Lower lobe of right lung (tissue), 2 donors: ENCODE measurements at regions not wholly inside any gene's neighbourhood (a gene's known extent, or its start where the extent isn't known, plus 50 kb on each side); places are given as distances from the start of the nearest gene placed in this dataset.

Experiments used
- ATAC-seq, 2 donors: fragments of 200-7000 bp; cut with Tn5 transposase; one replicate each; pipeline ENCODE4 v1.9.1; 2020 to 2022; ENCODE audit warnings: mild to moderate bottlenecking in 2 of 2, moderate library complexity in 2 of 2
- DNase-seq: peaks from one replicate; pipeline ENCODE4 v3.0.0-alpha.2; 2020
- H3K27ac ChIP-seq: fragments of 200-600 bp; one replicate; pipeline ENCODE4 v1.8.0; 2022
- H3K27me3 ChIP-seq: fragments of 200-600 bp; one replicate; pipeline ENCODE4 v1.8.0; 2022; ENCODE audit warnings: low read depth
- H3K36me3 ChIP-seq: fragments of 200-600 bp; one replicate; pipeline ENCODE4 v1.8.0; 2022; ENCODE audit warnings: mild to moderate bottlenecking
- H3K4me1 ChIP-seq: fragments of 200-600 bp; one replicate; pipeline ENCODE4 v1.8.0; 2022
- H3K4me3 ChIP-seq: fragments of 200-600 bp; one replicate; pipeline ENCODE4 v1.8.0; 2022; ENCODE audit warnings: mild to moderate bottlenecking
- H3K9me3 ChIP-seq: fragments of 200-600 bp; one replicate; pipeline ENCODE4 v1.8.0; 2022
- CTCF ChIP-seq: fragments of 200-600 bp; IDR thresholded peaks from one replicate; pipeline ENCODE4 v1.8.0; 2022; ENCODE audit warnings: antibody characterized with exemption, mild to moderate bottlenecking
- intact Hi-C: fragments of 100-400 bp; cut with DNase I; formaldehyde crosslinking; loops from one replicate; pipeline ENCODE4 v1.11.0; 2022
- donor health status: DM: no; HTN: yes; CAD: no; lungs with severe emphysema.

- H3K36me3 ChIP-seq = no peaks in the 10 kb centered on the region
Measured at GRCh38 chr16:51012396-51012795, 138.7 kb downstream of the SALL1 start.

GRCh38 chr16:51010817-51011216 lies 140.3 kb downstream of the SALL1 start:
- DNase-seq (no peak), ATAC-seq (no peak)
- H3K27ac ChIP-seq = no peak overlapping the region
- H3K4me3 ChIP-seq = no peak overlapping the region
- H3K36me3 ChIP-seq = no peaks in the 10 kb centered on the region
- intact Hi-C loops = no loop called here
- H3K9me3 ChIP-seq = no peaks in the 10 kb centered on the region
- H3K27me3 ChIP-seq = peaks cover 4% of the 10 kb centered on the region
- no peaks in the 10 kb centered on the region for H3K4me1 ChIP-seq
- no peak for TF ChIP-seq CTCF

More at GRCh38 chr16:51012396-51012795, 138.7 kb downstream of the SALL1 start:
- Histone ChIP-seq H3K9me3 (no peaks in the 10 kb centered on the region), H3K27me3 (peaks cover 4% of the 10 kb centered on the region), H3K4me1 (no peaks in the 10 kb centered on the region), H3K4me3 (no peak overlapping the region), H3K27ac (no peak overlapping the region)
- no peak for ATAC-seq
- DNase-seq = no peak
- intact Hi-C loops = no loop called here
- no peak for TF ChIP-seq CTCF

GRCh38 chr16:51009813-51010212 lies 141.3 kb downstream of the SALL1 start:
- DNase-seq (no peak), ATAC-seq (no peak)
- Histone ChIP-seq H3K27ac (no peak overlapping the region), H3K27me3 (peaks cover 4% of the 10 kb centered on the region), H3K4me1 (no peaks in the 10 kb centered on the region), H3K4me3 (no peak overlapping the region), H3K9me3 (no peaks in the 10 kb centered on the region), H3K36me3 (no peaks in the 10 kb centered on the region)
- no peak for TF ChIP-seq CTCF
- intact Hi-C loops = no loop called here

GRCh38 chr16:51009359-51009758 lies 141.7 kb downstream of the SALL1 start:
- Histone ChIP-seq H3K4me1 (no peaks in the 10 kb centered on the region), H3K4me3 (no peak overlapping the region), H3K27ac (no peak overlapping the region), H3K36me3 (no peaks in the 10 kb centered on the region), H3K27me3 (peaks cover 4% of the 10 kb centered on the region), H3K9me3 (no peaks in the 10 kb centered on the region)
- intact Hi-C loops = no loop called here
- no peak for TF ChIP-seq CTCF
- DNase-seq (no peak), ATAC-seq (no peak)

- no peak for TF ChIP-seq CTCF
- H3K36me3 ChIP-seq = no peaks in the 10 kb centered on the region
- intact Hi-C loops = no loop called here
- no peak overlapping the region for H3K27ac ChIP-seq
- H3K9me3 ChIP-seq = no peaks in the 10 kb centered on the region
- peaks cover 4% of the 10 kb centered on the region for H3K27me3 ChIP-seq
- ATAC-seq (no peak), DNase-seq (no peak)
- H3K4me3 ChIP-seq = no peak overlapping the region
- H3K4me1 ChIP-seq = no peaks in the 10 kb centered on the region
Measured at GRCh38 chr16:51008607-51009006, 142.5 kb downstream of the SALL1 start.

- Histone ChIP-seq H3K4me1 (no peaks in the 10 kb centered on the region), H3K9me3 (no peaks in the 10 kb centered on the region), H3K36me3 (no peaks in the 10 kb centered on the region), H3K27ac (no peak overlapping the region), H3K27me3 (peaks cover 4% of the 10 kb centered on the region), H3K4me3 (no peak overlapping the region)
- no peak for TF ChIP-seq CTCF
- ATAC-seq (no peak), DNase-seq (no peak)
- intact Hi-C loops = no loop called here
Measured at GRCh38 chr16:51008037-51008436, 143.0 kb downstream of the SALL1 start.
